Suprapubic skin (tissue), 4 donors: ENCODE measurements at regions not wholly inside any gene's neighbourhood (a gene's known extent, or its start where the extent isn't known, plus 50 kb on each side); places are given as distances from the start of the nearest gene placed in this dataset.

ENCODE experiments used
- CTCF ChIP-seq, 2 donors: fragments of 200-600 bp in 1 of 2; fragments of 450-650 bp in 1 of 2; sonication (generic) in 1 of 2; IDR thresholded peaks; one replicate each; pipeline ENCODE4 v1.5.1; 2016 to 2019; ENCODE audit warnings: antibody characterized with exemption in 2 of 2, mild to moderate bottlenecking in 1 of 2, moderate library complexity in 1 of 2
- EP300 ChIP-seq: sonication (generic); formaldehyde crosslinking; IDR thresholded peaks from one replicate; pipeline ENCODE4 v1.6.1; 2017; ENCODE audit warnings: antibody characterized with exemption
- POLR2A ChIP-seq, 2 donors: fragments of 450-650 bp; IDR thresholded peaks; one replicate each; pipeline ENCODE4 v1.6.1; 2017; ENCODE audit warnings: antibody characterized with exemption in 2 of 2, mild to moderate bottlenecking in 2 of 2, moderate library complexity in 2 of 2
- POLR2AphosphoS5 ChIP-seq, 3 donors: sonication (generic); formaldehyde crosslinking; IDR thresholded peaks; one replicate each; pipeline ENCODE4 v1.6.1; 2017; ENCODE audit warnings: antibody characterized with exemption in 3 of 3

GRCh38 chr2:180364719-180365118 lies 357.6 kb upstream of the CWC22 start:
- TF ChIP-seq CTCF (IDR thresholded peaks at IDR 0.05) (no peak), POLR2A (IDR thresholded peaks at IDR 0.05) (no peak), POLR2AphosphoS5 (IDR thresholded peaks at IDR 0.05) (no peak), EP300 (no peak)
